Keratinocyte (primary cell): ENCODE measurements at regions not wholly inside any gene's neighbourhood (a gene's known extent, or its start where the extent isn't known, plus 50 kb on each side); places are given as distances from the start of the nearest gene placed in this dataset.
"Not testable (repeated sequence)": the region's sequence is repeated elsewhere in the genome, so short reads cannot be mapped to it uniquely, and the experiment has no call there.

Experiments used
- DNase-seq: peaks from one replicate; pipeline ENCODE4 v3.0.0-alpha.2; 2011; ENCODE audit warnings: low read depth, missing footprints, low spot score
- FAIRE-seq: peaks from 2 replicates; lab custom pipeline; 2011; peaks lifted over from hg19 to GRCh38; lab: Jason Lieb, UNC
- H2AFZ ChIP-seq: 2 replicates; pipeline ENCODE4 v1.6.0; 2012; ENCODE audit warnings: low read length, control low read depth, inconsistent platforms; ENCODE audit not compliant: control insufficient read depth
- H3K27ac ChIP-seq: 2 replicates; pipeline ENCODE4 v1.5.1; 2011; ENCODE audit warnings: low read length; ENCODE audit not compliant: control insufficient read depth, insufficient read depth
- H3K27me3 ChIP-seq: 3 replicates; pipeline ENCODE4 v1.6.0; 2011; ENCODE audit warnings: low read length; ENCODE audit not compliant: control insufficient read depth, insufficient read depth; ENCODE audit errors: extremely low read depth
- H3K36me3 ChIP-seq, 2 experiments: 2 replicates in 1 of 2; 3 replicates in 1 of 2; pipeline ENCODE4 v1.5.1; 2011; ENCODE audit warnings: low read length in 2 of 2, mild to moderate bottlenecking in 1 of 2; ENCODE audit not compliant: control insufficient read depth in 2 of 2, insufficient read depth in 2 of 2; ENCODE audit errors: extremely low read depth in 1 of 2
- H3K4me1 ChIP-seq: 3 replicates; pipeline ENCODE4 v1.5.1; 2011; ENCODE audit warnings: low read length; ENCODE audit not compliant: control insufficient read depth, insufficient read depth; ENCODE audit errors: extremely low read depth
- H3K4me2 ChIP-seq: 3 replicates; pipeline ENCODE4 v1.6.0; 2011; ENCODE audit warnings: low read depth, low read length; ENCODE audit not compliant: control insufficient read depth, insufficient read depth; ENCODE audit errors: extremely low read depth
- H3K4me3 ChIP-seq, 3 experiments: fragments of 200-600 bp in 1 of 3; sonication (generic) in 1 of 3; 2 replicates in 2 of 3; 3 replicates in 1 of 3; pipeline ENCODE4 v1.5.1; 2011 to 2016; ENCODE audit warnings: low read length in 3 of 3, mild to moderate bottlenecking in 3 of 3, control low read depth in 2 of 3, inconsistent platforms in 1 of 3, low read depth in 1 of 3, mixed read lengths in 1 of 3, mixed run types in 1 of 3, moderate library complexity in 1 of 3; ENCODE audit not compliant: control insufficient read depth in 2 of 3, insufficient read depth in 2 of 3; ENCODE audit errors: extremely low read depth in 1 of 3
- H3K79me2 ChIP-seq: 2 replicates; pipeline ENCODE4 v1.6.0; 2012; ENCODE audit warnings: low read length; ENCODE audit not compliant: control insufficient read depth, insufficient read depth
- H3K9ac ChIP-seq: 3 replicates; pipeline ENCODE4 v1.6.0; 2011; ENCODE audit warnings: low read length; ENCODE audit not compliant: control insufficient read depth, insufficient read depth; ENCODE audit errors: extremely low read depth
- H3K9me1 ChIP-seq: 3 replicates; pipeline ENCODE4 v1.6.0; 2011; ENCODE audit warnings: low read length; ENCODE audit not compliant: control insufficient read depth, insufficient read depth; ENCODE audit errors: extremely low read depth
- H3K9me3 ChIP-seq: 2 replicates; pipeline ENCODE4 v1.5.1; 2012; ENCODE audit warnings: low read depth, low read length; ENCODE audit not compliant: control insufficient read depth
- H4K20me1 ChIP-seq: 3 replicates; pipeline ENCODE4 v1.6.0; 2011; ENCODE audit warnings: low read length; ENCODE audit not compliant: control insufficient read depth, insufficient read depth; ENCODE audit errors: extremely low read depth
- CTCF ChIP-seq, 3 experiments: IDR thresholded peaks in 1 of 3; conservative IDR thresholded peaks in 1 of 3; optimal IDR thresholded peaks in 1 of 3; 2 replicates in 2 of 3; 3 replicates in 1 of 3; pipeline versions ENCODE3 to v1.5.1; 2011; ENCODE audit warnings: low read length in 3 of 3, mild to moderate bottlenecking in 3 of 3, moderate library complexity in 2 of 3, control low read depth in 1 of 3, inconsistent platforms in 1 of 3; ENCODE audit not compliant: insufficient read depth in 2 of 3; ENCODE audit errors: extremely low read depth in 1 of 3
- EZH2 ChIP-seq: IDR thresholded peaks from one replicate; pipeline ENCODE4 v1.6.1; 2012; ENCODE audit warnings: inconsistent platforms, mild to moderate bottlenecking, low read length, moderate library complexity
- dilution Hi-C: fragments of 300-500 bp; cut with MboI; formaldehyde crosslinking; loops from one replicate; pipeline ENCODE4 v1.7.0; 2020; ENCODE audit warnings: low sequenced_read_pairs; ENCODE audit not compliant: extremely low pct_ligation_motif_present

GRCh38 chr2:242071377-242071776 lies 201.8 kb downstream of the RTP5 start:
- dilution Hi-C loops, FAIRE-seq: not testable (repeated sequence)

GRCh38 chr2:242071936-242072335 lies 202.4 kb downstream of the RTP5 start:
- dilution Hi-C loops, H3K9me3 ChIP-seq, H3K27ac ChIP-seq, H3K9me1 ChIP-seq, DNase-seq, H3K27me3 ChIP-seq, H3K79me2 ChIP-seq, H2AFZ ChIP-seq, H3K4me2 ChIP-seq, FAIRE-seq, H4K20me1 ChIP-seq, H3K4me3 ChIP-seq, H3K9ac ChIP-seq, H3K36me3 ChIP-seq: not testable (repeated sequence)
- peaks cover 19% of the 10 kb centered on the region for H3K4me1 ChIP-seq

More at GRCh38 chr2:242071377-242071776, 201.8 kb downstream of the RTP5 start:
- H3K4me2 ChIP-seq, H3K79me2 ChIP-seq, H3K36me3 ChIP-seq, H3K9me1 ChIP-seq, H3K9ac ChIP-seq, H3K9me3 ChIP-seq, H4K20me1 ChIP-seq, H3K27ac ChIP-seq, H2AFZ ChIP-seq, H3K27me3 ChIP-seq, DNase-seq, H3K4me3 ChIP-seq: not testable (repeated sequence)
- peaks cover 19% of the 10 kb centered on the region for H3K4me1 ChIP-seq

- Histone ChIP-seq H3K4me1 (peaks cover 14% of the 10 kb centered on the region), H3K27ac (no peak overlapping the region), H2AFZ (no peak overlapping the region), H3K9me1 (no peaks in the 10 kb centered on the region), H3K27me3 (no peaks in the 10 kb centered on the region), H3K79me2 (no peaks in the 10 kb centered on the region), H3K9ac (no peak overlapping the region), H3K9me3 (no peaks in the 10 kb centered on the region), H4K20me1 (no peaks in the 10 kb centered on the region), H3K36me3 (no peaks in the 10 kb centered on the region), H3K4me3 (no peak overlapping the region), H3K4me2 (peak overlapping the region; percentile 45)
- TF ChIP-seq EZH2 (no peak), CTCF (optimal IDR thresholded peaks at IDR 0.05 in 1 of 3, IDR thresholded peaks at IDR 0.05 in 1 of 3, conservative IDR thresholded peaks at IDR 0.05 in 1 of 3; ENCODE audit: extremely low read depth in 1 of 3, insufficient read depth in 2 of 3, low read length in 3 of 3) (no peak)
- dilution Hi-C loops: no loop called here
- DNase-seq (no peak), FAIRE-seq (no peak)
Observed at GRCh38 chr2:242075168-242075567, 205.6 kb downstream of the RTP5 start.
